ENCODE measurements at regions not wholly inside any gene's neighbourhood (a gene's known extent, or its start where the extent isn't known, plus 50 kb on each side); places are given as distances from the start of the nearest gene placed in this dataset.
"Not testable (repeated sequence)": the region's sequence is repeated elsewhere in the genome, so short reads cannot be mapped to it uniquely, and the experiment has no call there.

DNA sequence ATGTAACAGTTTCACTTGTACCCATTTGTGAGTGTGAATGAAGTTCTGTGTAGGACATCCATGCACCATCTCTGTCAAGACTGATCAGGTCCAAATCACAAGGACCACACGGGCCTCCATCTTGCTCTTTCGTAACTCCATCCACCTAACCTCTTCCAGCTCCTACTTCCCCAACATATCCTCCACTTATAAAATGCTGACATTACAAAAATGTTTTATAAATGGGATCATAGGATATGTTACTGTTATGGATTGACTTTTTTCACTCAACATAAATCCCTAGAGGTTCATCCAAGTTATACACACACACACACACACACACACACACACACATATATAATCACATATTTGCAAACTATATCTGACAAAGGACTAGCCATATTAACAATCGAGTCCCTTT is 476.8 kb downstream of the ZNF516 start:
- ChIA-PET POLR2A (no interaction called here), CTCF (no interaction called here)
- Histone ChIP-seq H3K4me1 (ENCODE audit: control extremely low read depth in 1 of 4, control insufficient read depth in 4 of 4, insufficient read depth in 4 of 4, low read length in 3 of 4) (no peaks in the 10 kb centered on the region), H3K27me3 (replicated peaks in 2 of 5; ENCODE audit: control insufficient read depth in 4 of 5, insufficient read depth in 5 of 5, low read length in 4 of 5) (no peaks in the 10 kb centered on the region), H3K36me3 (ENCODE audit: control insufficient read depth in 4 of 4, insufficient read depth in 4 of 4, low read length in 3 of 4) (no peaks in the 10 kb centered on the region), H3K9me3 (ENCODE audit: control extremely low read depth in 1 of 5, control insufficient read depth in 4 of 5, insufficient read depth in 2 of 5, low read depth in 1 of 5, low read length in 4 of 5) (peaks cover 0 to 2% (median 0%) of the 10 kb centered on the region in 5 experiments), H3K27ac (ENCODE audit: insufficient read depth in 1 of 2, low read depth in 1 of 2, low read length in 2 of 2, poor library complexity in 1 of 2, severe bottlenecking in 2 of 2) (no peak overlapping the region), H3K4me3 (ENCODE audit: control insufficient read depth in 1 of 7, extremely low read depth in 1 of 7, insufficient read depth in 4 of 7, low read depth in 2 of 7, low read length in 6 of 7) (no peak overlapping the region)
- WGBS (ENCODE audit: insufficient coverage): no CpG with 5 or more reads among the region's 3 CpGs
- no peak for DNase-seq

- CTCF ChIA-PET: no interaction called here
Observed at GRCh38 chr18:76013057-76013456, 482.0 kb downstream of the ZNF516 start.

DNA sequence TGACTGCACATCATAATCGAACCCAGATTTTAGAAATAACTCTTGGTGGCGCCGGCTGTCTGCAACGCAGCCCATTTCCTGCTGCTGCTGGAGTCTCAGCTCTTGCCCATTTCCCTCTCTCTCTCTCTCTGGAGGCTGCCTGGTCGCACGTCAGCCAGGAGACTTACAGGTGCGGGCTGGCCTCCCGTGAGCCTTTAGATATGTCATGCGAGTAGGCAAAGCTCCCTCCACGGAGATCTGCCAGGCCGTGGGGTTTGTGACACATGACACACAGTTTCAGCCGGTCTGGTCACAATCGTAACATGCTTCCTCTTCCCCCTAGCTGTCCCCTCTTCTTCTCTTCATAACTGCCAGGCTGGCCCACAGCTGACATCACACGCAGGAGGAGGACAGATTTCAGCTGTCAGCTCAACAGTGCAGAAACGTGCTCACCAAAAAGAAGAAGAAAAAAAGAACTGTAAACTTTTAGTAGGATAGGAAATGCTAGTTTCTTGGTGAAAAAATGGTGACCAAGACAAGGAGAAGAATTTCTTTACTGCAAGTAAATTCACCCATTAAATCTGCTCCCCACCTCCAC is 489.3 kb downstream of the ZNF516 start:
- H3K9me3 ChIP-seq (ENCODE audit: control extremely low read depth in 1 of 5, control insufficient read depth in 4 of 5, insufficient read depth in 2 of 5, low read depth in 1 of 5, low read length in 4 of 5): no peaks in the 10 kb centered on the region
- ChIA-PET CTCF (no interaction called here), POLR2A (no interaction called here)
- DNase-seq: no peak
- H3K27me3 ChIP-seq (replicated peaks in 2 of 5; ENCODE audit: control insufficient read depth in 4 of 5, insufficient read depth in 5 of 5, low read length in 4 of 5): no peaks in the 10 kb centered on the region
- H3K36me3 ChIP-seq (ENCODE audit: control insufficient read depth in 4 of 4, insufficient read depth in 4 of 4, low read length in 3 of 4): no peaks in the 10 kb centered on the region
- H3K4me1 ChIP-seq (ENCODE audit: control extremely low read depth in 1 of 4, control insufficient read depth in 4 of 4, insufficient read depth in 4 of 4, low read length in 3 of 4): no peaks in the 10 kb centered on the region
- H3K4me3 ChIP-seq (ENCODE audit: control insufficient read depth in 1 of 7, extremely low read depth in 1 of 7, insufficient read depth in 4 of 7, low read depth in 2 of 7, low read length in 6 of 7): no peak overlapping the region
- 76% methylated on average over 14 of the region's 15 CpGs for WGBS (ENCODE audit: insufficient coverage)
- H3K27ac ChIP-seq (ENCODE audit: insufficient read depth in 1 of 2, low read depth in 1 of 2, low read length in 2 of 2, poor library complexity in 1 of 2, severe bottlenecking in 2 of 2): no peak overlapping the region

More at GRCh38 chr18:76013057-76013456, 482.0 kb downstream of the ZNF516 start:
- Histone ChIP-seq H3K36me3 (ENCODE audit: control insufficient read depth in 4 of 4, insufficient read depth in 4 of 4, low read length in 3 of 4) (no peaks in the 10 kb centered on the region), H3K4me3 (ENCODE audit: control insufficient read depth in 1 of 7, extremely low read depth in 1 of 7, insufficient read depth in 4 of 7, low read depth in 2 of 7, low read length in 6 of 7) (no peak overlapping the region), H3K27me3 (replicated peaks in 2 of 5; ENCODE audit: control insufficient read depth in 4 of 5, insufficient read depth in 5 of 5, low read length in 4 of 5) (no peaks in the 10 kb centered on the region), H3K9me3 (ENCODE audit: control extremely low read depth in 1 of 5, control insufficient read depth in 4 of 5, insufficient read depth in 2 of 5, low read depth in 1 of 5, low read length in 4 of 5) (no peaks in the 10 kb centered on the region), H3K27ac (ENCODE audit: insufficient read depth in 1 of 2, low read depth in 1 of 2, low read length in 2 of 2, poor library complexity in 1 of 2, severe bottlenecking in 2 of 2) (no peak overlapping the region), H3K4me1 (ENCODE audit: control extremely low read depth in 1 of 4, control insufficient read depth in 4 of 4, insufficient read depth in 4 of 4, low read length in 3 of 4) (no peaks in the 10 kb centered on the region)
- POLR2A ChIA-PET: no interaction called here
- DNase-seq: no peak
- WGBS (ENCODE audit: insufficient coverage): 100% methylated on average over 1 of the region's 1 CpG

DNA sequence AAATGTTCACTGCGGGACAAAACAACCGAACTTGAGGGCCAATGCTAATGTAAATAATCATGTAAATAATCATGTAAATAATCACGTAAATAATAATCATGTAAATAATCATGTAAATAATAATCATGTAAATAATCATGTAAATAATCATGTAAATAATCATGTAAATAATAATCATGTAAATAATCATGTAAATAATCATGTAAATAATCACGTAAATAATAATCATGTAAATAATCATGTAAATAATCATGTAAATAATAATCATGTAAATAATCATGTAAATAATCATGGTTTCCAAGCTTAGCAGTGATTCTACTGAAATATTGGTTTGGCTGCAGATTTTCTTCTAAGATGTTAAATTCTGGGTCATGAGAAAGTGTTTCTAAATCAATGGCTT is 507.1 kb downstream of the ZNF516 start:
- H3K27me3 ChIP-seq (replicated peaks in 2 of 5; ENCODE audit: control insufficient read depth in 4 of 5, insufficient read depth in 5 of 5, low read length in 4 of 5); CTCF ChIA-PET; H3K27ac ChIP-seq (ENCODE audit: insufficient read depth in 1 of 2, low read depth in 1 of 2, low read length in 2 of 2, poor library complexity in 1 of 2, severe bottlenecking in 2 of 2); H3K36me3 ChIP-seq (ENCODE audit: control insufficient read depth in 4 of 4, insufficient read depth in 4 of 4, low read length in 3 of 4); H3K4me3 ChIP-seq (ENCODE audit: control insufficient read depth in 1 of 7, extremely low read depth in 1 of 7, insufficient read depth in 4 of 7, low read depth in 2 of 7, low read length in 6 of 7); POLR2A ChIA-PET; H3K9me3 ChIP-seq (ENCODE audit: control extremely low read depth in 1 of 5, control insufficient read depth in 4 of 5, insufficient read depth in 2 of 5, low read depth in 1 of 5, low read length in 4 of 5); H3K4me1 ChIP-seq (ENCODE audit: control extremely low read depth in 1 of 4, control insufficient read depth in 4 of 4, insufficient read depth in 4 of 4, low read length in 3 of 4); DNase-seq: not testable (repeated sequence)
- WGBS (ENCODE audit: insufficient coverage): no CpG with 5 or more reads among the region's 4 CpGs

DNA sequence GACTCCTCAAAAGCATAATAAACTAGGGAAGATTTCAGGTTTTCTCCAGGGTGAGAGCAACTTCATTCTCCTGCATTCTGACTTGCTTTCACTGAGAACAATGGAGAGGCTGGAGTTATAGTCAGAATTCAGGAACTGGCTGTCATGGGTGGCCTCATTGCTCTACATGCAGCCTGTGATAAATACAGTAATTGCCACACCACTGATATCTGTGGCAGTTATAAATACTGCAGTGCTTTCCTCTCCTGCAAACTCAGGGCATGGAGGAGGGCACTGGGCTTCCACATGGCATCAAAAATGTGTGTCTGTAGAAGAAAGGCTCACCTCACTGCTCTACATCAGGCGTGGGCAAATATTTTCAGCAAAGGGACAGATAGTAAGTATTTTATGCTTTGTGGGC is 510.2 kb downstream of the ZNF516 start:
- Histone ChIP-seq H3K4me1 (ENCODE audit: control extremely low read depth in 1 of 4, control insufficient read depth in 4 of 4, insufficient read depth in 4 of 4, low read length in 3 of 4) (no peaks in the 10 kb centered on the region), H3K4me3 (ENCODE audit: control insufficient read depth in 1 of 7, extremely low read depth in 1 of 7, insufficient read depth in 4 of 7, low read depth in 2 of 7, low read length in 6 of 7) (no peak overlapping the region), H3K36me3 (ENCODE audit: control insufficient read depth in 4 of 4, insufficient read depth in 4 of 4, low read length in 3 of 4) (no peaks in the 10 kb centered on the region), H3K27ac (ENCODE audit: insufficient read depth in 1 of 2, low read depth in 1 of 2, low read length in 2 of 2, poor library complexity in 1 of 2, severe bottlenecking in 2 of 2) (no peak overlapping the region), H3K9me3 (ENCODE audit: control extremely low read depth in 1 of 5, control insufficient read depth in 4 of 5, insufficient read depth in 2 of 5, low read depth in 1 of 5, low read length in 4 of 5) (no peaks in the 10 kb centered on the region), H3K27me3 (replicated peaks in 2 of 5; ENCODE audit: control insufficient read depth in 4 of 5, insufficient read depth in 5 of 5, low read length in 4 of 5) (no peaks in the 10 kb centered on the region)
- ChIA-PET POLR2A (no interaction called here), CTCF (no interaction called here)
- WGBS (ENCODE audit: insufficient coverage): 100% methylated on average over 1 of the region's 1 CpG
- no peak for DNase-seq

GRCh38 chr18:75981102-75981501 is 513.9 kb downstream of the ZNF516 start:
- WGBS (ENCODE audit: insufficient coverage): 100% methylated on average over 1 of the region's 3 CpGs
- Histone ChIP-seq H3K4me1 (ENCODE audit: control extremely low read depth in 1 of 4, control insufficient read depth in 4 of 4, insufficient read depth in 4 of 4, low read length in 3 of 4) (no peaks in the 10 kb centered on the region), H3K27ac (ENCODE audit: insufficient read depth in 1 of 2, low read depth in 1 of 2, low read length in 2 of 2, poor library complexity in 1 of 2, severe bottlenecking in 2 of 2) (no peak overlapping the region), H3K27me3 (replicated peaks in 2 of 5; ENCODE audit: control insufficient read depth in 4 of 5, insufficient read depth in 5 of 5, low read length in 4 of 5) (no peaks in the 10 kb centered on the region), H3K4me3 (ENCODE audit: control insufficient read depth in 1 of 7, extremely low read depth in 1 of 7, insufficient read depth in 4 of 7, low read depth in 2 of 7, low read length in 6 of 7) (no peak overlapping the region), H3K9me3 (ENCODE audit: control extremely low read depth in 1 of 5, control insufficient read depth in 4 of 5, insufficient read depth in 2 of 5, low read depth in 1 of 5, low read length in 4 of 5) (no peaks in the 10 kb centered on the region), H3K36me3 (ENCODE audit: control insufficient read depth in 4 of 4, insufficient read depth in 4 of 4, low read length in 3 of 4) (no peaks in the 10 kb centered on the region)
- POLR2A ChIA-PET: no interaction called here
- DNase-seq: no peak
- CTCF ChIA-PET: no interaction called here

GRCh38 chr18:75977081-75977480 is 518.0 kb downstream of the ZNF516 start:
- Histone ChIP-seq H3K36me3 (ENCODE audit: control insufficient read depth in 4 of 4, insufficient read depth in 4 of 4, low read length in 3 of 4) (no peaks in the 10 kb centered on the region), H3K4me3 (ENCODE audit: control insufficient read depth in 1 of 7, extremely low read depth in 1 of 7, insufficient read depth in 4 of 7, low read depth in 2 of 7, low read length in 6 of 7) (no peak overlapping the region), H3K27ac (ENCODE audit: insufficient read depth in 1 of 2, low read depth in 1 of 2, low read length in 2 of 2, poor library complexity in 1 of 2, severe bottlenecking in 2 of 2) (no peak overlapping the region), H3K27me3 (replicated peaks in 2 of 5; ENCODE audit: control insufficient read depth in 4 of 5, insufficient read depth in 5 of 5, low read length in 4 of 5) (no peaks in the 10 kb centered on the region), H3K4me1 (ENCODE audit: control extremely low read depth in 1 of 4, control insufficient read depth in 4 of 4, insufficient read depth in 4 of 4, low read length in 3 of 4) (no peaks in the 10 kb centered on the region), H3K9me3 (ENCODE audit: control extremely low read depth in 1 of 5, control insufficient read depth in 4 of 5, insufficient read depth in 2 of 5, low read depth in 1 of 5, low read length in 4 of 5) (no peaks in the 10 kb centered on the region)
- POLR2A ChIA-PET: no interaction called here
- CTCF ChIA-PET: no interaction called here
- DNase-seq: peak in 1 of 3 donors; percentile 0
- no CpG with 5 or more reads among the region's 5 CpGs for WGBS (ENCODE audit: insufficient coverage)

Data from common myeloid progenitor, CD34-positive (primary cell).